IMR-90 (cell line): ENCODE measurements at regions not wholly inside any gene's neighbourhood (a gene's known extent, or its start where the extent isn't known, plus 50 kb on each side); places are given as distances from the start of the nearest gene placed in this dataset.

ENCODE experiments used
- ATAC-seq: fragments of 200-7000 bp; cut with Tn5 transposase; 2 replicates; pipeline ENCODE4 v1.9.1; 2020; ENCODE audit warnings: low read depth, mild to moderate bottlenecking, moderate library complexity
- BruUV-seq: library from RNA; stranded (reverse); fragments of 400-500 nt; replicated peaks from 2 replicates; lab custom pipeline; 2021; lab: Mats Ljungman, UMichigan
- CTCF ChIA-PET: fragments of 300-600 bp; formaldehyde crosslinking; extraction: SDS; loops from one replicate; lab custom pipeline; 2021; ENCODE audit warnings: antibody characterized with exemption; lab: Yijun Ruan, JAX
- POLR2A ChIA-PET: fragments of 300-600 bp; sonication (Branson Sonifier 250); formaldehyde crosslinking; loops from one replicate; lab custom pipeline; 2022; ENCODE audit warnings: antibody characterized with exemption; ENCODE audit not compliant: unreplicated experiment; lab: Charles Lee
- DNase-seq: peaks from one replicate; pipeline ENCODE4 v3.0.0; 2013
- H2AFZ ChIP-seq: replicated peaks from 2 replicates; pipeline ENCODE3; 2013; ENCODE audit warnings: low read length, mild to moderate bottlenecking; ENCODE audit not compliant: poor library complexity
- H2AK5ac ChIP-seq: 2 replicates; pipeline ENCODE4 v1.6.1; 2013; ENCODE audit warnings: low read depth, low read length, inconsistent platforms
- H2AK9ac ChIP-seq: replicated peaks from 2 replicates; pipeline ENCODE3; 2013; ENCODE audit warnings: mild to moderate bottlenecking, low read depth, low read length, moderate library complexity; ENCODE audit not compliant: poor library complexity
- H2BK120ac ChIP-seq: 2 replicates; pipeline ENCODE4 v1.6.1; 2013; ENCODE audit warnings: low read depth, low read length, inconsistent platforms
- H2BK15ac ChIP-seq: 3 replicates; pipeline ENCODE4 v1.6.1; 2013; ENCODE audit warnings: low read depth, low read length, inconsistent platforms
- H2BK20ac ChIP-seq: 2 replicates; pipeline ENCODE4 v1.6.1; 2013; ENCODE audit warnings: low read depth, mild to moderate bottlenecking, inconsistent platforms, low read length, moderate library complexity
- H2BK5ac ChIP-seq: 2 replicates; pipeline ENCODE4 v1.6.1; 2013; ENCODE audit warnings: mild to moderate bottlenecking, low read depth, low read length, inconsistent platforms; ENCODE audit not compliant: poor library complexity, severe bottlenecking
- H3K14ac ChIP-seq: replicated peaks from 2 replicates; pipeline ENCODE4 v1.6.1; 2013; ENCODE audit warnings: low read depth, low read length, inconsistent platforms
- H3K18ac ChIP-seq: 2 replicates; pipeline ENCODE4 v1.6.1; 2013; ENCODE audit warnings: low read depth, low read length, control low read depth
- H3K23ac ChIP-seq: 2 replicates; pipeline ENCODE4 v1.6.1; 2013; ENCODE audit warnings: low read depth, low read length, inconsistent platforms
- H3K27ac ChIP-seq: 2 replicates; pipeline ENCODE4 v1.5.1; 2013; ENCODE audit warnings: mild to moderate bottlenecking, control low read depth, low read length; ENCODE audit not compliant: insufficient read depth
- H3K27me3 ChIP-seq: 2 replicates; pipeline ENCODE4 v1.6.1; 2013; ENCODE audit warnings: low read length; ENCODE audit not compliant: control insufficient read depth, insufficient read depth
- H3K36me3 ChIP-seq: 2 replicates; pipeline ENCODE4 v1.6.1; 2013; ENCODE audit warnings: low read length, mixed read lengths; ENCODE audit not compliant: control insufficient read depth, insufficient read depth
- H3K4ac ChIP-seq: 2 replicates; pipeline ENCODE4 v1.6.1; 2013; ENCODE audit warnings: low read depth, low read length, inconsistent platforms
- H3K4me1 ChIP-seq: 2 replicates; pipeline ENCODE4 v1.6.1; 2013; ENCODE audit warnings: low read length, mixed read lengths; ENCODE audit not compliant: control insufficient read depth, insufficient read depth
- H3K4me2 ChIP-seq: 2 replicates; pipeline ENCODE4 v1.6.1; 2013; ENCODE audit warnings: low read depth, mild to moderate bottlenecking, control low read depth, low read length, moderate library complexity
- H3K4me3 ChIP-seq: 2 replicates; pipeline ENCODE4 v1.5.1; 2013; ENCODE audit warnings: low read depth, mild to moderate bottlenecking, control low read depth, low read length, moderate library complexity; ENCODE audit not compliant: insufficient read depth
- H3K56ac ChIP-seq: 2 replicates; pipeline ENCODE4 v1.6.1; 2013; ENCODE audit warnings: low read length, inconsistent platforms; ENCODE audit not compliant: insufficient read depth; ENCODE audit errors: extremely low read depth
- H3K79me1 ChIP-seq, 2 experiments: 2 replicates each; pipeline ENCODE4 v1.6.1; 2013; ENCODE audit warnings: low read length in 2 of 2, inconsistent platforms in 1 of 2, low read depth in 1 of 2
- H3K9ac ChIP-seq: 2 replicates; pipeline ENCODE4 v1.6.1; 2013; ENCODE audit warnings: low read depth, low read length, control low read depth
- H3K9me1 ChIP-seq: 2 replicates; pipeline ENCODE4 v1.6.1; 2013; ENCODE audit warnings: low read length, inconsistent platforms; ENCODE audit not compliant: insufficient read depth
- H3K9me3 ChIP-seq: 2 replicates; pipeline ENCODE4 v1.6.1; 2013; ENCODE audit warnings: low read length; ENCODE audit not compliant: control insufficient read depth, insufficient read depth
- H4K20me1 ChIP-seq: 2 replicates; pipeline ENCODE4 v1.6.1; 2013; ENCODE audit warnings: low read length, inconsistent platforms; ENCODE audit not compliant: insufficient read depth
- H4K5ac ChIP-seq: 2 replicates; pipeline ENCODE4 v1.6.1; 2013; ENCODE audit warnings: mild to moderate bottlenecking, low read depth, low read length, control low read depth
- H4K8ac ChIP-seq, 2 experiments: 2 replicates each; pipeline ENCODE4 v1.6.1; 2013; ENCODE audit warnings: low read depth in 2 of 2, low read length in 2 of 2, control low read depth in 1 of 2, inconsistent platforms in 1 of 2
- H4K91ac ChIP-seq: 2 replicates; pipeline ENCODE4 v1.6.1; 2013; ENCODE audit warnings: low read depth, low read length, inconsistent platforms; ENCODE audit not compliant: insufficient read depth
- BHLHE40 ChIP-seq: fragments of 150-350 bp; IDR thresholded peaks from 2 replicates; pipeline ENCODE4 v1.6.1; 2016; ENCODE audit warnings: mild to moderate bottlenecking, low read depth, low read length
- CEBPB ChIP-seq: IDR thresholded peaks from 2 replicates; pipeline ENCODE4 v1.6.1; 2012; ENCODE audit warnings: low read depth, low read length, improper control_type of control experiment
- FOS ChIP-seq: fragments of 150-350 bp; IDR thresholded peaks from 2 replicates; pipeline ENCODE4 v1.6.1; 2016; ENCODE audit warnings: low read depth, low read length
- MAFK ChIP-seq: IDR thresholded peaks from 2 replicates; pipeline ENCODE4 v1.6.1; 2012; ENCODE audit warnings: low read depth, low read length, improper control_type of control experiment
- MAZ ChIP-seq: IDR thresholded peaks from 2 replicates; pipeline ENCODE4 v1.6.1; 2012; ENCODE audit warnings: low read depth, mild to moderate bottlenecking, low read length, improper control_type of control experiment, moderate library complexity, borderline replicate concordance
- MXI1 ChIP-seq: IDR thresholded peaks from 2 replicates; pipeline ENCODE4 v1.6.1; 2012; ENCODE audit warnings: low read depth, mild to moderate bottlenecking, low read length, moderate library complexity, borderline replicate concordance
- POLR2A ChIP-seq: IDR thresholded peaks from 2 replicates; pipeline ENCODE4 v1.6.1; 2012; ENCODE audit warnings: mild to moderate bottlenecking, low read depth, low read length
- RCOR1 ChIP-seq: IDR thresholded peaks from 2 replicates; pipeline ENCODE4 v1.6.1; 2012; ENCODE audit warnings: mild to moderate bottlenecking, low read length, improper control_type of control experiment; ENCODE audit not compliant: insufficient replicate concordance
- RFX5 ChIP-seq: IDR thresholded peaks from 2 replicates; pipeline ENCODE4 v1.8.0; 2012; ENCODE audit warnings: low read depth, mild to moderate bottlenecking, low read length, moderate library complexity
- SMC3 ChIP-seq: fragments of 150-350 bp; IDR thresholded peaks from 2 replicates; pipeline ENCODE4 v1.6.1; 2016; ENCODE audit warnings: low read depth, mild to moderate bottlenecking, antibody characterized with exemption, low read length, moderate library complexity
- WGBS, 2 experiments: methylation state at CpG; one replicate each; pipeline versions ENCODE4 v1.1.5 to v1.1.7; 2013; ENCODE audit warnings: missing lambda C conversion rate in 2 of 2; ENCODE audit not compliant: insufficient read length in 1 of 2; ENCODE audit errors: extremely low coverage in 2 of 2; 5-methylcytosine and 5-hydroxymethylcytosine counted together
- dilution Hi-C: fragments of 300-500 bp; cut with HindIII; formaldehyde crosslinking; loops from one replicate; pipeline ENCODE4 v1.14.3; 2018; ENCODE audit warnings: low sequenced_read_pairs; ENCODE audit not compliant: unreplicated experiment
- in situ Hi-C: fragments of 300-500 bp; cut with MboI; formaldehyde crosslinking; loops from 3 replicates; pipeline ENCODE4 v1.14.3; 2019; ENCODE audit warnings: low sequenced_read_pairs, inconsistent platforms, mixed read lengths
- intact Hi-C: fragments of 100-400 bp; cut with micrococcal nuclease; formaldehyde crosslinking; loops from 2 replicates; pipeline ENCODE4 v1.10.0; 2022
- TF ChIP-seq, protein P1 (sequence below): conservative IDR thresholded peaks from 2 replicates; pipeline ENCODE4 v1.5.1; 2012; ENCODE audit warnings: mild to moderate bottlenecking, low read depth, low read length, improper control_type of control experiment
- TF ChIP-seq, protein P2 (sequence below): fragments of 150-350 bp; IDR thresholded peaks from 2 replicates; pipeline ENCODE4 v1.6.1; 2017; ENCODE audit warnings: mild to moderate bottlenecking, antibody characterized with exemption, low read length, low read depth

DNA sequence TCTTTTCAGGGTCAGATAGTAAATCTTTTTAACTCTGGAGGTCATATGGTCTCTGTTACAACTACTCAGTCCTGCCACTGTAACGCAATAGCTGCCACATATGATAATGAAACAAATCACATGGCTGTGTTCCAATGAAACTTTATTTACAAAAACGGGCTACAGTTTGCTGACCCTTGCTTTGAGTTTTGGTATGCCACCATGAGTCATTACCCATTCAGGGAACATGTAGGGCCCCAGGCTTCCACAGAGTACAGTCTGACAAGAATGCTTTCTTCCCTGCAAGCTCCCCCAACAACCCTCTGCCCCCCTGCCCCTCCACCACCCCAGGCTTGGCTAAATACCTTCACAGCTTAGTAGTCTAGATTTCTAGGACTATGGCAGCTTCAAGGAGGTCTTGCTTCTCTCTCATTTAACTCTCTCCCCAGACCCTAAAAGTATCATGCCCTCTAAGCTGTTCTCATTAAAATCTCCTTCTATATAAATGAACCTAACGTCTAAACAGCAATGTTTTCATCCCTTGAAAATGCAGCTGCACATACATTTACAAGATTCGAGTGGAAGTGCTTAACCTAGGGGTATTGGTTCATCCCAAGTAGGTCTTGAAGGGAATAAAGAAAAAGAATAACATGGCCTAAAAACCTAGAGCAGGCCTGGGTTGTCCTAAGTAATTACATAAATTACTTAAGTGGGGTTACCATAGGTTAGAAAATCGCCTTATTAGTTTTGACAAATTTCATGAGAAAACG is 117.8 kb upstream of the PRICKLE2 start (continued):
- TF ChIP-seq MAZ (peak; percentile 39; the same call in 1 of the 2 replicates), FOS (peak; percentile 68), MXI1 (no peak)

DNA sequence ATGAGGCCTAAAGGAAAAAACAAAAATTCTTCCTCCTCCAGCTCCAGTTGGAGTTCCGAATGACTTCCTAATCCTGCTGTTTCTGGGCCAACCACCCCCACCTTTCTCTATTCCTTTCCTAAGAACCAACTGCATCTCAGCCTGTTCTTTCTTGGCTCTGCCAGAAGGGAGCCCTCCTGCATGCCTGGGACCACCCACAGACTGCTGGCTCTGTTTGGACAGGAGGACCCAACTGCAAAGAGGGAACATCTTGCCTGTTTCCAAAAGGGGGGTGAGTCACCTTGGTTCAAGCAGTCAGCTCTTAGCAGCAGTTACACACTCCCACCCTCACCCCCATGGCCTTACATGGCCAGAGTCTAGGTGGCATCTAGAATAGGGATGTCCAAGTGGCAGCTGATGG is 116.0 kb upstream of the PRICKLE2 start:
- peak overlapping the region; percentile 93 for H3K27ac ChIP-seq
- H3K4ac ChIP-seq: peak overlapping the region; percentile 93
- H3K4me2 ChIP-seq: peak overlapping the region; percentile 96
- H4K5ac ChIP-seq: peak overlapping the region; percentile 82
- peak overlapping the region; percentile 92; the same call in 2 of the 3 replicates for H2BK15ac ChIP-seq
- WGBS, 2 experiments: no CpG with 5 or more reads among the region's 1 CpG
- peaks cover 23% of the 10 kb centered on the region for H3K9me1 ChIP-seq
- no TSS peak for BruUV-seq
- ChIA-PET POLR2A (no interaction called here), CTCF (interaction anchor here (1.2 kb wide), 1 partner anchor 9 kb away, joined by 3 read pairs; no protein-coding TSS in a partner anchor)
- peak overlapping the region; percentile 91 for H2BK120ac ChIP-seq
- no peak overlapping the region for H3K4me3 ChIP-seq
- H3K9ac ChIP-seq: peak overlapping the region; percentile 41; the same call in 1 of the 2 replicates
- peak overlapping the region; percentile 91 for H2AK5ac ChIP-seq
- H4K8ac ChIP-seq: peak overlapping the region; percentile 73 to 91
- peak overlapping the region; percentile 77 for H2AFZ ChIP-seq
- H4K20me1 ChIP-seq: no peaks in the 10 kb centered on the region
- H3K27me3 ChIP-seq: no peaks in the 10 kb centered on the region
- H3K56ac ChIP-seq: peak overlapping the region; percentile 69
- intact Hi-C loops: loop anchor here (2.0 to 5.0 kb wide), 5 partner anchors 50 to 314 kb away; no protein-coding TSS in a partner anchor
- peaks cover 0 to 36% of the 10 kb centered on the region in 2 experiments; a peak in 2 of 4 replicates for H3K79me1 ChIP-seq
- peaks cover 34% of the 10 kb centered on the region for H3K4me1 ChIP-seq
- no peaks in the 10 kb centered on the region for H3K36me3 ChIP-seq
- in situ Hi-C loops: no loop called here
- peak overlapping the region; percentile 93 for H3K14ac ChIP-seq
- H3K18ac ChIP-seq: peak overlapping the region; percentile 78
- H4K91ac ChIP-seq: peak overlapping the region; percentile 97
- ATAC-seq (no peak), DNase-seq (peak; percentile 56)
- peak overlapping the region; percentile 96 for H2BK20ac ChIP-seq
- no peaks in the 10 kb centered on the region for H3K9me3 ChIP-seq
- peak overlapping the region; percentile 83 for H2AK9ac ChIP-seq
- peak overlapping the region; percentile 77 for H3K23ac ChIP-seq
- dilution Hi-C loops: no loop called here
- TF ChIP-seq BHLHE40 (no peak), MAFK (no peak), RCOR1 (no peak), CEBPB (no peak), FOS (peak; percentile 51; the same call in 1 of the 2 replicates), RFX5 (no peak), POLR2A (peak; percentile 18; the same call in 1 of the 2 replicates), SMC3 (no peak)
- TF ChIP-seq, protein P1, sequence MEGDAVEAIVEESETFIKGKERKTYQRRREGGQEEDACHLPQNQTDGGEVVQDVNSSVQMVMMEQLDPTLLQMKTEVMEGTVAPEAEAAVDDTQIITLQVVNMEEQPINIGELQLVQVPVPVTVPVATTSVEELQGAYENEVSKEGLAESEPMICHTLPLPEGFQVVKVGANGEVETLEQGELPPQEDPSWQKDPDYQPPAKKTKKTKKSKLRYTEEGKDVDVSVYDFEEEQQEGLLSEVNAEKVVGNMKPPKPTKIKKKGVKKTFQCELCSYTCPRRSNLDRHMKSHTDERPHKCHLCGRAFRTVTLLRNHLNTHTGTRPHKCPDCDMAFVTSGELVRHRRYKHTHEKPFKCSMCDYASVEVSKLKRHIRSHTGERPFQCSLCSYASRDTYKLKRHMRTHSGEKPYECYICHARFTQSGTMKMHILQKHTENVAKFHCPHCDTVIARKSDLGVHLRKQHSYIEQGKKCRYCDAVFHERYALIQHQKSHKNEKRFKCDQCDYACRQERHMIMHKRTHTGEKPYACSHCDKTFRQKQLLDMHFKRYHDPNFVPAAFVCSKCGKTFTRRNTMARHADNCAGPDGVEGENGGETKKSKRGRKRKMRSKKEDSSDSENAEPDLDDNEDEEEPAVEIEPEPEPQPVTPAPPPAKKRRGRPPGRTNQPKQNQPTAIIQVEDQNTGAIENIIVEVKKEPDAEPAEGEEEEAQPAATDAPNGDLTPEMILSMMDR: no peak
- TF ChIP-seq, protein P2, sequence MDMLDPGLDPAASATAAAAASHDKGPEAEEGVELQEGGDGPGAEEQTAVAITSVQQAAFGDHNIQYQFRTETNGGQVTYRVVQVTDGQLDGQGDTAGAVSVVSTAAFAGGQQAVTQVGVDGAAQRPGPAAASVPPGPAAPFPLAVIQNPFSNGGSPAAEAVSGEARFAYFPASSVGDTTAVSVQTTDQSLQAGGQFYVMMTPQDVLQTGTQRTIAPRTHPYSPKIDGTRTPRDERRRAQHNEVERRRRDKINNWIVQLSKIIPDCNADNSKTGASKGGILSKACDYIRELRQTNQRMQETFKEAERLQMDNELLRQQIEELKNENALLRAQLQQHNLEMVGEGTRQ: no peak
- peak overlapping the region; percentile 98 for H2BK5ac ChIP-seq
